H1 (cell line): ENCODE measurements at regions not wholly inside any gene's neighbourhood (a gene's known extent, or its start where the extent isn't known, plus 50 kb on each side); places are given as distances from the start of the nearest gene placed in this dataset.

Experiments
- CTCF ChIA-PET: fragments of 300-600 bp; sonication (Branson Sonifier 250); formaldehyde crosslinking; loops from one replicate; lab custom pipeline; 2021; ENCODE audit not compliant: partially characterized antibody; lab: Charles Lee
- POLR2A ChIA-PET: fragments of 300-600 bp; sonication (Branson Sonifier 250); formaldehyde crosslinking; loops from one replicate; lab custom pipeline; 2021; ENCODE audit warnings: inconsistent platforms; ENCODE audit not compliant: partially characterized antibody; lab: Charles Lee
- DNase-seq, 2 experiments: peaks; one replicate each; pipeline versions ENCODE4 v3.0.0 to v3.0.0-alpha.2; 2010 to 2022; ENCODE audit warnings: low spot score in 2 of 2, low read depth in 1 of 2, mixed read lengths in 1 of 2
- FAIRE-seq: peaks from 2 replicates; lab custom pipeline; 2011; peaks lifted over from hg19 to GRCh38; lab: Jason Lieb, UNC
- H2AFZ ChIP-seq: 2 replicates; pipeline ENCODE4 v1.8.1; 2012; ENCODE audit warnings: low read length, inconsistent platforms
- H2AK5ac ChIP-seq: 2 replicates; pipeline ENCODE4 v1.6.1; 2013; ENCODE audit warnings: low read depth, low read length
- H2BK120ac ChIP-seq: replicated peaks from 2 replicates; pipeline ENCODE3; 2013; ENCODE audit warnings: low read depth, low read length, inconsistent platforms
- H2BK12ac ChIP-seq: 2 replicates; pipeline ENCODE4 v1.6.1; 2013; ENCODE audit warnings: low read depth, low read length
- H2BK15ac ChIP-seq: 2 replicates; pipeline ENCODE4 v1.6.1; 2013; ENCODE audit warnings: low read length
- H2BK20ac ChIP-seq: 2 replicates; pipeline ENCODE4 v1.6.1; 2013; ENCODE audit warnings: low read length
- H2BK5ac ChIP-seq: 2 replicates; pipeline ENCODE4 v1.6.1; 2013; ENCODE audit warnings: low read depth, low read length
- H3K14ac ChIP-seq: 2 replicates; pipeline ENCODE4 v1.6.1; 2013; ENCODE audit warnings: inconsistent platforms; ENCODE audit not compliant: insufficient read length
- H3K18ac ChIP-seq: 2 replicates; pipeline ENCODE4 v1.6.1; 2013; ENCODE audit warnings: low read length; ENCODE audit errors: extremely low read depth
- H3K23ac ChIP-seq: 2 replicates; pipeline ENCODE4 v1.6.1; 2013; ENCODE audit warnings: inconsistent platforms; ENCODE audit not compliant: insufficient read length
- H3K23me2 ChIP-seq: 2 replicates; pipeline ENCODE4 v1.6.1; 2013; ENCODE audit warnings: low read depth, low read length
- H3K27ac ChIP-seq: 2 replicates; pipeline ENCODE4 v1.6.1; 2011; ENCODE audit warnings: low read depth, low read length, inconsistent platforms
- H3K27me3 ChIP-seq, 4 experiments: replicated peaks in 1 of 4; 1 replicate in 1 of 4; 2 replicates in 3 of 4; pipeline versions ENCODE4 v1.6.1 to v1.8.1; 2011 to 2013; ENCODE audit warnings: low read length in 3 of 4, mild to moderate bottlenecking in 3 of 4, inconsistent platforms in 2 of 4, mixed read lengths in 2 of 4, moderate library complexity in 1 of 4; ENCODE audit not compliant: control insufficient read depth in 3 of 4, insufficient read depth in 3 of 4; ENCODE audit errors: extremely low read depth in 1 of 4
- H3K36me3 ChIP-seq, 4 experiments: 2 replicates each; pipeline versions ENCODE4 v1.6.1 to v1.8.1; 2011 to 2013; ENCODE audit warnings: mild to moderate bottlenecking in 4 of 4, low read length in 3 of 4, moderate library complexity in 2 of 4, control low read depth in 1 of 4, inconsistent platforms in 1 of 4; ENCODE audit not compliant: insufficient read depth in 4 of 4, control insufficient read depth in 2 of 4
- H3K4ac ChIP-seq: replicated peaks from 2 replicates; pipeline ENCODE3; 2013; ENCODE audit warnings: low read length, low read depth, mixed read lengths, inconsistent platforms; ENCODE audit not compliant: insufficient read length
- H3K4me1 ChIP-seq, 4 experiments: replicated peaks in 1 of 4; 1 replicate in 1 of 4; 2 replicates in 3 of 4; pipeline versions ENCODE4 v1.6.1 to v1.8.1; 2011 to 2013; ENCODE audit warnings: low read length in 3 of 4, inconsistent platforms in 2 of 4, mixed read lengths in 1 of 4; ENCODE audit not compliant: insufficient read depth in 4 of 4, control insufficient read depth in 3 of 4
- H3K4me2 ChIP-seq, 2 experiments: 2 replicates each; pipeline versions ENCODE4 v1.6.1 to v1.8.1; 2011 to 2013; ENCODE audit warnings: low read depth in 2 of 2, low read length in 2 of 2, control low read depth in 1 of 2, inconsistent platforms in 1 of 2, mild to moderate bottlenecking in 1 of 2; ENCODE audit not compliant: insufficient read depth in 1 of 2
- H3K4me3 ChIP-seq, 4 experiments: fragments of 200-600, 300-600 bp in 1 of 4; sonication (generic), shearing (Covaris generic), sonication (Bioruptor Twin) in 1 of 4; 2 replicates each; pipeline versions ENCODE4 v1.5.1 to v1.8.1; 2011 to 2016; ENCODE audit warnings: low read length in 4 of 4, low read depth in 3 of 4, control low read depth in 2 of 4, inconsistent platforms in 2 of 4, mild to moderate bottlenecking in 2 of 4, mixed read lengths in 1 of 4, moderate library complexity in 1 of 4; ENCODE audit not compliant: insufficient read depth in 2 of 4; ENCODE audit errors: extremely low read depth in 1 of 4
- H3K56ac ChIP-seq: replicated peaks from 2 replicates; pipeline ENCODE3; 2013; ENCODE audit warnings: low read depth, mild to moderate bottlenecking, mixed read lengths, low read length, inconsistent platforms; ENCODE audit not compliant: insufficient read length
- H3K79me1 ChIP-seq: 2 replicates; pipeline ENCODE4 v1.6.1; 2013; ENCODE audit warnings: low read depth, low read length, control low read depth
- H3K79me2 ChIP-seq, 2 experiments: 2 replicates each; pipeline versions ENCODE4 v1.6.1 to v1.8.1; 2012 to 2013; ENCODE audit warnings: low read length in 2 of 2, mild to moderate bottlenecking in 2 of 2, inconsistent platforms in 1 of 2; ENCODE audit not compliant: insufficient read depth in 2 of 2, control insufficient read depth in 1 of 2
- H3K9ac ChIP-seq, 4 experiments: replicated peaks in 1 of 4; 1 replicate in 1 of 4; 2 replicates in 3 of 4; pipeline versions ENCODE4 v1.6.1 to v1.8.1; 2011 to 2013; ENCODE audit warnings: low read depth in 3 of 4, low read length in 3 of 4, control low read depth in 2 of 4, mild to moderate bottlenecking in 2 of 4, moderate library complexity in 2 of 4, inconsistent platforms in 1 of 4; ENCODE audit errors: extremely low read depth in 1 of 4
- H3K9me3 ChIP-seq, 2 experiments: 2 replicates each; pipeline versions ENCODE4 v1.6.1 to v1.8.1; 2012 to 2013; ENCODE audit warnings: mild to moderate bottlenecking in 2 of 2, moderate library complexity in 2 of 2, control low read depth in 1 of 2, inconsistent platforms in 1 of 2, low read depth in 1 of 2, low read length in 1 of 2, mixed read lengths in 1 of 2; ENCODE audit not compliant: insufficient read depth in 2 of 2
- H4K20me1 ChIP-seq, 2 experiments: replicated peaks in 1 of 2; 2 replicates each; pipeline versions ENCODE3 to v1.8.1; 2011 to 2013; ENCODE audit warnings: inconsistent platforms in 2 of 2, low read length in 2 of 2, mild to moderate bottlenecking in 1 of 2; ENCODE audit not compliant: insufficient read depth in 2 of 2, control insufficient read depth in 1 of 2
- H4K5ac ChIP-seq: 2 replicates; pipeline ENCODE4 v1.6.1; 2013; ENCODE audit warnings: low read length, low read depth, mixed read lengths, inconsistent platforms; ENCODE audit not compliant: insufficient read length
- H4K8ac ChIP-seq: 2 replicates; pipeline ENCODE4 v1.8.0; 2013; ENCODE audit warnings: mild to moderate bottlenecking, moderate library complexity, low read length, inconsistent platforms; ENCODE audit not compliant: insufficient read depth; ENCODE audit errors: extremely low read depth
- H4K91ac ChIP-seq: replicated peaks from 2 replicates; pipeline ENCODE3; 2013; ENCODE audit warnings: low read length, mixed read lengths, inconsistent platforms; ENCODE audit not compliant: insufficient read length
- BCL11A ChIP-seq, 2 experiments: IDR thresholded peaks; one replicate each; pipeline ENCODE4 v1.6.1; 2011; ENCODE audit warnings: low read depth in 2 of 2, low read length in 2 of 2, mild to moderate bottlenecking in 2 of 2
- CEBPB ChIP-seq: IDR thresholded peaks from 2 replicates; pipeline ENCODE4 v1.6.1; 2012; ENCODE audit warnings: low read depth, low read length
- CHD2 ChIP-seq: IDR thresholded peaks from 2 replicates; pipeline ENCODE4 v1.6.1; 2012; ENCODE audit warnings: low read length, improper control_type of control experiment
- JUND ChIP-seq: IDR thresholded peaks from 2 replicates; pipeline ENCODE4 v1.6.1; 2011; ENCODE audit warnings: mild to moderate bottlenecking, improper control_type of control experiment, low read length
- SP1 ChIP-seq: IDR thresholded peaks from 2 replicates; pipeline ENCODE4 v1.6.1; 2011; ENCODE audit warnings: low read depth, low read length
- TAF1 ChIP-seq: IDR thresholded peaks from 2 replicates; pipeline ENCODE4 v1.6.1; 2011; ENCODE audit warnings: mild to moderate bottlenecking, low read depth, low read length
- TCF12 ChIP-seq: IDR thresholded peaks from 2 replicates; pipeline ENCODE4 v1.6.1; 2011; ENCODE audit warnings: low read depth, mild to moderate bottlenecking, low read length
- TEAD4 ChIP-seq: IDR thresholded peaks from 2 replicates; pipeline ENCODE4 v1.6.1; 2012; ENCODE audit warnings: low read depth, low read length, inconsistent platforms, mixed read lengths
- WGBS, 2 experiments: shearing (Covaris generic) in 1 of 2; methylation state at CpG; one replicate each; pipeline versions ENCODE4 v1.1.6 to v1.1.7; 2013 to 2015; ENCODE audit warnings: low lambda C conversion rate in 2 of 2, mixed read lengths in 2 of 2, inconsistent platforms in 1 of 2, low coverage in 1 of 2, missing lambda C conversion rate in 1 of 2; ENCODE audit not compliant: insufficient replicate concordance in 2 of 2, insufficient coverage in 1 of 2, insufficient read length in 1 of 2; ENCODE audit errors: extremely low coverage in 1 of 2, missing lambda C conversion rate in 1 of 2; 5-methylcytosine and 5-hydroxymethylcytosine counted together
- TF ChIP-seq, protein P1 (sequence below): IDR thresholded peaks from 2 replicates; pipeline ENCODE4 v1.6.1; 2011; ENCODE audit warnings: low read length, improper control_type of control experiment
- TF ChIP-seq, protein P2 (sequence below), 3 experiments: IDR thresholded peaks; 1 replicate in 2 of 3; 2 replicates in 1 of 3; pipeline versions ENCODE4 v1.5.1 to v1.6.1; 2011; ENCODE audit warnings: low read length in 3 of 3, mild to moderate bottlenecking in 3 of 3, inconsistent platforms in 2 of 3, low read depth in 1 of 3, moderate library complexity in 1 of 3; ENCODE audit not compliant: insufficient read depth in 1 of 3; ENCODE audit errors: control extremely low read depth in 1 of 3
- TF ChIP-seq, protein P3 (sequence below): IDR thresholded peaks from 2 replicates; pipeline ENCODE4 v1.6.1; 2012; ENCODE audit warnings: low read length, inconsistent platforms

DNA sequence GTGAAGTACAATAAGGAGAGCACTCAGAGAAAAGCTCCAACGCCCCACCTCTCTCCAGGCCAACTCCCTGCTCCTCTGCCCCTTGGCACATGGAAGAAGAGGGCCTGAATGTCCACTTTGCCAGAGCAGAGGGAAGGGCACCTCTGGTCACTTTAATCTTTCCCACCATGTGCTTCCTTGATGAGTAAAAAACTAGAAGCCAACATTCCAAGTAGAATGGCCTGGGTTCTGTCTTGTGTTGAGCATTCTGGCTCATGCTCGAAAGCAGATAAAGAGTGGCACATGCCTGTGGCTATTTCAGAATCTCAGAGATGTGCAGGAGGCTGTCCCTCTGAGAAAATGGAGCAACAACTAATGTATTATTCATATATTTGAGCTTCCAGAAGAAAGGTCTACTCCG lies 177.4 kb upstream of the PLN start:
- Histone ChIP-seq H3K4ac (no peak overlapping the region), H3K27ac (no peak overlapping the region), H3K4me3 (no peak overlapping the region), H2BK5ac (no peak overlapping the region), H2BK20ac (no peak overlapping the region), H3K79me1 (no peaks in the 10 kb centered on the region), H3K79me2 (no peaks in the 10 kb centered on the region), H4K20me1 (no peaks in the 10 kb centered on the region), H2AFZ (no peak overlapping the region), H2BK120ac (no peak overlapping the region), H3K56ac (no peak overlapping the region), H2BK15ac (no peak overlapping the region), H3K23ac (no peak overlapping the region), H3K36me3 (no peaks in the 10 kb centered on the region), H4K8ac (no peak overlapping the region), H4K91ac (no peak overlapping the region), H3K4me1 (no peaks in the 10 kb centered on the region), H2AK5ac (no peak overlapping the region), H3K9ac (no peak overlapping the region), H3K23me2 (no peaks in the 10 kb centered on the region; the same call in 1 of the 2 replicates), H3K9me3 (peaks cover 0 to 4% of the 10 kb centered on the region in 2 experiments; a peak in 1 of 4 replicates), H3K18ac (no peak overlapping the region), H3K4me2 (no peak overlapping the region), H3K27me3 (no peaks in the 10 kb centered on the region), H4K5ac (no peak overlapping the region), H3K14ac (no peak overlapping the region), H2BK12ac (no peak overlapping the region)
- FAIRE-seq (no peak), DNase-seq (no peak)
- POLR2A ChIA-PET, result no interaction called here
- CTCF ChIA-PET, result no interaction called here
- 90% methylated on average over 3 of the region's 3 CpGs; no CpG with 5 or more reads in 1 of the 2 experiments for WGBS, 2 experiments
- TF ChIP-seq CHD2 (no peak), BCL11A (IDR thresholded peaks at IDR 0.05; ENCODE audit: low read depth in 2 of 2, low read length in 2 of 2) (no peak), TCF12 (no peak), JUND (no peak), TEAD4 (no peak), TAF1 (no peak), SP1 (no peak), CEBPB (no peak)
- TF ChIP-seq, protein P1, sequence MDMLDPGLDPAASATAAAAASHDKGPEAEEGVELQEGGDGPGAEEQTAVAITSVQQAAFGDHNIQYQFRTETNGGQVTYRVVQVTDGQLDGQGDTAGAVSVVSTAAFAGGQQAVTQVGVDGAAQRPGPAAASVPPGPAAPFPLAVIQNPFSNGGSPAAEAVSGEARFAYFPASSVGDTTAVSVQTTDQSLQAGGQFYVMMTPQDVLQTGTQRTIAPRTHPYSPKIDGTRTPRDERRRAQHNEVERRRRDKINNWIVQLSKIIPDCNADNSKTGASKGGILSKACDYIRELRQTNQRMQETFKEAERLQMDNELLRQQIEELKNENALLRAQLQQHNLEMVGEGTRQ, result no peak
- TF ChIP-seq, protein P2, sequence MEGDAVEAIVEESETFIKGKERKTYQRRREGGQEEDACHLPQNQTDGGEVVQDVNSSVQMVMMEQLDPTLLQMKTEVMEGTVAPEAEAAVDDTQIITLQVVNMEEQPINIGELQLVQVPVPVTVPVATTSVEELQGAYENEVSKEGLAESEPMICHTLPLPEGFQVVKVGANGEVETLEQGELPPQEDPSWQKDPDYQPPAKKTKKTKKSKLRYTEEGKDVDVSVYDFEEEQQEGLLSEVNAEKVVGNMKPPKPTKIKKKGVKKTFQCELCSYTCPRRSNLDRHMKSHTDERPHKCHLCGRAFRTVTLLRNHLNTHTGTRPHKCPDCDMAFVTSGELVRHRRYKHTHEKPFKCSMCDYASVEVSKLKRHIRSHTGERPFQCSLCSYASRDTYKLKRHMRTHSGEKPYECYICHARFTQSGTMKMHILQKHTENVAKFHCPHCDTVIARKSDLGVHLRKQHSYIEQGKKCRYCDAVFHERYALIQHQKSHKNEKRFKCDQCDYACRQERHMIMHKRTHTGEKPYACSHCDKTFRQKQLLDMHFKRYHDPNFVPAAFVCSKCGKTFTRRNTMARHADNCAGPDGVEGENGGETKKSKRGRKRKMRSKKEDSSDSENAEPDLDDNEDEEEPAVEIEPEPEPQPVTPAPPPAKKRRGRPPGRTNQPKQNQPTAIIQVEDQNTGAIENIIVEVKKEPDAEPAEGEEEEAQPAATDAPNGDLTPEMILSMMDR (IDR thresholded peaks at IDR 0.05; ENCODE audit: control extremely low read depth in 1 of 3, insufficient read depth in 1 of 3, low read depth in 1 of 3, low read length in 3 of 3), result no peak
- TF ChIP-seq, protein P3, sequence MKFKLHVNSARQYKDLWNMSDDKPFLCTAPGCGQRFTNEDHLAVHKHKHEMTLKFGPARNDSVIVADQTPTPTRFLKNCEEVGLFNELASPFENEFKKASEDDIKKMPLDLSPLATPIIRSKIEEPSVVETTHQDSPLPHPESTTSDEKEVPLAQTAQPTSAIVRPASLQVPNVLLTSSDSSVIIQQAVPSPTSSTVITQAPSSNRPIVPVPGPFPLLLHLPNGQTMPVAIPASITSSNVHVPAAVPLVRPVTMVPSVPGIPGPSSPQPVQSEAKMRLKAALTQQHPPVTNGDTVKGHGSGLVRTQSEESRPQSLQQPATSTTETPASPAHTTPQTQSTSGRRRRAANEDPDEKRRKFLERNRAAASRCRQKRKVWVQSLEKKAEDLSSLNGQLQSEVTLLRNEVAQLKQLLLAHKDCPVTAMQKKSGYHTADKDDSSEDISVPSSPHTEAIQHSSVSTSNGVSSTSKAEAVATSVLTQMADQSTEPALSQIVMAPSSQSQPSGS, result no peak
